GM23338 (cell line): ENCODE measurements at regions not wholly inside any gene's neighbourhood (a gene's known extent, or its start where the extent isn't known, plus 50 kb on each side); places are given as distances from the start of the nearest gene placed in this dataset.

Experiments used
- ATAC-seq: fragments of 200-7000 bp; cut with Tn5 transposase; 3 replicates; pipeline ENCODE4 v1.9.1; 2020
- DNase-seq: peaks from one replicate; pipeline ENCODE4 v3.0.0-alpha.2; 2015; ENCODE audit warnings: low spot score
- H2AFZ ChIP-seq: fragments of 200-600 bp; sonication (generic); 2 replicates; pipeline ENCODE4 v1.8.0; 2016; ENCODE audit warnings: antibody characterized with exemption, mild to moderate bottlenecking, moderate library complexity
- H3F3A ChIP-seq: fragments of 200-600 bp; sonication (generic); replicated peaks from 2 replicates; pipeline ENCODE4 v1.8.0; 2017; ENCODE audit warnings: antibody characterized with exemption, mixed run types, low read depth
- H3K27ac ChIP-seq: fragments of 200-600 bp; sonication (generic); 2 replicates; pipeline ENCODE4 v1.6.1; 2016; ENCODE audit warnings: low read depth
- H3K27me3 ChIP-seq: fragments of 200-600 bp; sonication (generic); 2 replicates; pipeline ENCODE4 v1.8.0; 2016; ENCODE audit warnings: mild to moderate bottlenecking, mixed run types, moderate library complexity; ENCODE audit not compliant: insufficient read depth
- H3K36me3 ChIP-seq: fragments of 200-600 bp; sonication (generic); 2 replicates; pipeline ENCODE4 v1.8.0; 2016; ENCODE audit warnings: mild to moderate bottlenecking; ENCODE audit not compliant: insufficient read depth
- H3K4me1 ChIP-seq: fragments of 200-600 bp; sonication (generic); 2 replicates; pipeline ENCODE4 v1.8.0; 2016; ENCODE audit warnings: mild to moderate bottlenecking, moderate library complexity; ENCODE audit not compliant: insufficient read depth
- H3K4me2 ChIP-seq: fragments of 200-600 bp; sonication (generic); 2 replicates; pipeline ENCODE4 v1.7.1; 2017; ENCODE audit warnings: mixed run types
- H3K4me3 ChIP-seq: fragments of 200-600 bp; sonication (generic); 2 replicates; pipeline ENCODE4 v1.6.1; 2016; ENCODE audit warnings: mixed run types
- H3K79me2 ChIP-seq: fragments of 200-600 bp; sonication (generic); replicated peaks from 2 replicates; pipeline ENCODE4 v1.8.0; 2017; ENCODE audit warnings: mild to moderate bottlenecking; ENCODE audit not compliant: insufficient read depth
- H3K9me2 ChIP-seq: fragments of 200-600 bp; sonication (generic); 2 replicates; pipeline ENCODE4 v1.8.0; 2017; ENCODE audit not compliant: insufficient read depth
- H4K20me1 ChIP-seq: fragments of 200-600 bp; sonication (generic); replicated peaks from 2 replicates; pipeline ENCODE4 v1.8.0; 2017; ENCODE audit warnings: mild to moderate bottlenecking; ENCODE audit not compliant: insufficient read depth
- H3K27ac Mint-ChIP-seq: 2 replicates; pipeline ENCODE4 v1.8.0; 2020; ENCODE audit warnings: inconsistent platforms, mild to moderate bottlenecking, moderate library complexity, mixed read lengths
- H3K27me3 Mint-ChIP-seq: 3 replicates; pipeline ENCODE4 v1.8.0; 2022; ENCODE audit warnings: low read depth, mild to moderate bottlenecking, moderate library complexity, mixed read lengths, inconsistent platforms; ENCODE audit not compliant: insufficient read depth, poor library complexity
- H3K36me3 Mint-ChIP-seq: 3 replicates; pipeline ENCODE4 v1.8.0; 2021; ENCODE audit warnings: low read depth, mild to moderate bottlenecking, inconsistent platforms, moderate library complexity, mixed read lengths
- H3K4me1 Mint-ChIP-seq: 3 replicates; pipeline ENCODE4 v1.8.0; 2020; ENCODE audit warnings: mild to moderate bottlenecking, inconsistent platforms, mixed read lengths
- H3K4me3 Mint-ChIP-seq: 3 replicates; pipeline ENCODE4 v1.8.0; 2021; ENCODE audit warnings: moderate library complexity, mild to moderate bottlenecking, inconsistent platforms, mixed read lengths
- H3K9me3 Mint-ChIP-seq: 3 replicates; pipeline ENCODE4 v1.8.0; 2020; ENCODE audit warnings: moderate library complexity, mild to moderate bottlenecking, inconsistent platforms, mixed read lengths
- EZH2 ChIP-seq: fragments of 200-600 bp; sonication (generic); IDR thresholded peaks from one replicate; pipeline ENCODE4 v1.8.0; 2017; ENCODE audit warnings: antibody characterized with exemption, mild to moderate bottlenecking, low read depth; ENCODE audit not compliant: unreplicated experiment
- EZH2phosphoT487 ChIP-seq: fragments of 200-600 bp; sonication (generic); IDR thresholded peaks from one replicate; pipeline ENCODE4 v1.8.1; 2018; ENCODE audit warnings: antibody characterized with exemption; ENCODE audit not compliant: unreplicated experiment
- JUNB ChIP-seq: IDR thresholded peaks from one replicate; pipeline ENCODE4 v1.6.1; 2016; ENCODE audit warnings: antibody characterized with exemption; ENCODE audit not compliant: unreplicated experiment
- NANOG ChIP-seq: IDR thresholded peaks from 2 replicates; pipeline ENCODE4 v1.6.1; 2016; ENCODE audit warnings: antibody characterized with exemption, borderline replicate concordance
- POLR2AphosphoS5 ChIP-seq: IDR thresholded peaks from 2 replicates; pipeline ENCODE4 v1.6.1; 2016; ENCODE audit warnings: antibody characterized with exemption, low read depth
- STAT1 ChIP-seq: IDR thresholded peaks from one replicate; pipeline ENCODE4 v1.6.1; 2016; ENCODE audit warnings: antibody characterized with exemption; ENCODE audit not compliant: unreplicated experiment
- ZNF114 ChIP-seq: fragments of 250-450 bp; sonication (Bioruptor Pico); IDR thresholded peaks from 2 replicates; pipeline ENCODE4 v1.5.0; 2020; ENCODE audit warnings: mild to moderate bottlenecking, moderate library complexity
- ZNF331 ChIP-seq: fragments of 250-450 bp; sonication (Bioruptor Pico); IDR thresholded peaks from 2 replicates; pipeline ENCODE4 v1.5.0; 2020; ENCODE audit warnings: low read depth, mild to moderate bottlenecking, moderate library complexity
- TF ChIP-seq, protein P1 (sequence below), 2 experiments: fragments of 200-600 bp in 1 of 2; sonication (generic) in 1 of 2; conservative IDR thresholded peaks; 2 replicates each; pipeline versions ENCODE4 v1.5.1 to v1.6.1; 2016 to 2017; ENCODE audit warnings: antibody characterized with exemption in 2 of 2, low read depth in 2 of 2, mild to moderate bottlenecking in 2 of 2, moderate library complexity in 1 of 2
- TF ChIP-seq, protein P2 (sequence below): IDR thresholded peaks from 2 replicates; pipeline ENCODE4 v1.6.1; 2016; ENCODE audit warnings: antibody characterized with exemption
- TF ChIP-seq, protein P3 (sequence below): IDR thresholded peaks from one replicate; pipeline ENCODE4 v1.6.1; 2018; ENCODE audit warnings: antibody characterized with exemption; ENCODE audit not compliant: unreplicated experiment

DNA sequence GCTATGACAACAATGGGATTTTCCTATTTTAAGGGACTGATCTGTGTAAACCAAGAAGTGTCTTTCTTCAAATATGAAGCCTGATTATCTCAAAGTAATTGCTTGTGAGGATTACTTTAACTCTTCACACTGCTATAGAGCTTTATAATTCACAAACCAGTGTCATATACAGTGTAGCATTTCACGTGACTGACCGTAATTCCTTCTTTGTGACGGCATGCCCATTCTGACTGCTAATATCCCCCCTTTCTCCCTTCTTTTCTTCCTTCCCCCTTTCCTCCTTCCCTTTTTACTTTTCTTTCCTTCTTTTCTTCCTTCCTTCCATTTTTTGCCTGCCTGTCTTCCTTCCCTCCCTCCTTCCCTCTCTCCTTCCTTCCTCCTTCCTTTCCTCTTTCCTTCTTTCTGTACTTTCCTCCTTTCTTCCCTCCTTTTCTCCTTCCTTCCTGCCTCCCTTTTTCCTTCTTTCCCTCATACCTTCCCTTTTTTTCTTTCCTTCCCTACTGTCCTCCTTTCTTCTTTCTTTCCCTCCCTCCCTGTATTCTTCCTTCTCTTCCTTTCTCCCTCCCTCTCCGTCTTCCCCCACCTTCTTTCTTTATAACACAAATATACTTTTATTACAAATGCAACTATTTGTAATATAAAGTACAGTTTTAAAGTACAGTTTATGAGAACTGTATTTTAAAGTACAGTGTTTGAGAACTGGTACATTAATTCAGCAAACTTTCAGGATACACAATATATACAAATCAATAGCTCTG, 75.0 kb upstream of the EXOC2 start:
- H3K27ac Mint-ChIP-seq, result no peak overlapping the region
- no peaks in the 10 kb centered on the region; the same call in 2 of the 3 replicates for H3K4me1 Mint-ChIP-seq
- no peaks in the 10 kb centered on the region for H3K27me3 ChIP-seq
- no peaks in the 10 kb centered on the region for H3F3A ChIP-seq
- ATAC-seq (no peak), DNase-seq (no peak)
- no peak overlapping the region for H3K4me3 Mint-ChIP-seq
- H3K4me1 ChIP-seq, result no peaks in the 10 kb centered on the region
- no peaks in the 10 kb centered on the region for H3K9me2 ChIP-seq
- H3K27me3 Mint-ChIP-seq, result no peaks in the 10 kb centered on the region
- no peaks in the 10 kb centered on the region for H3K36me3 Mint-ChIP-seq
- H3K4me2 ChIP-seq, result no peak overlapping the region
- TF ChIP-seq POLR2AphosphoS5, result no peak
- no peak for TF ChIP-seq STAT1
- TF ChIP-seq EZH2phosphoT487, result no peak
- TF ChIP-seq, protein P1, sequence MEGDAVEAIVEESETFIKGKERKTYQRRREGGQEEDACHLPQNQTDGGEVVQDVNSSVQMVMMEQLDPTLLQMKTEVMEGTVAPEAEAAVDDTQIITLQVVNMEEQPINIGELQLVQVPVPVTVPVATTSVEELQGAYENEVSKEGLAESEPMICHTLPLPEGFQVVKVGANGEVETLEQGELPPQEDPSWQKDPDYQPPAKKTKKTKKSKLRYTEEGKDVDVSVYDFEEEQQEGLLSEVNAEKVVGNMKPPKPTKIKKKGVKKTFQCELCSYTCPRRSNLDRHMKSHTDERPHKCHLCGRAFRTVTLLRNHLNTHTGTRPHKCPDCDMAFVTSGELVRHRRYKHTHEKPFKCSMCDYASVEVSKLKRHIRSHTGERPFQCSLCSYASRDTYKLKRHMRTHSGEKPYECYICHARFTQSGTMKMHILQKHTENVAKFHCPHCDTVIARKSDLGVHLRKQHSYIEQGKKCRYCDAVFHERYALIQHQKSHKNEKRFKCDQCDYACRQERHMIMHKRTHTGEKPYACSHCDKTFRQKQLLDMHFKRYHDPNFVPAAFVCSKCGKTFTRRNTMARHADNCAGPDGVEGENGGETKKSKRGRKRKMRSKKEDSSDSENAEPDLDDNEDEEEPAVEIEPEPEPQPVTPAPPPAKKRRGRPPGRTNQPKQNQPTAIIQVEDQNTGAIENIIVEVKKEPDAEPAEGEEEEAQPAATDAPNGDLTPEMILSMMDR (conservative IDR thresholded peaks at IDR 0.05; ENCODE audit: low read depth in 2 of 2), result no peak
- TF ChIP-seq ZNF114 (CRISPR knock-in tag), result no peak
- TF ChIP-seq EZH2, result no peak
- H3K4me3 ChIP-seq, result no peak overlapping the region
- H3K79me2 ChIP-seq, result no peaks in the 10 kb centered on the region
- H3K36me3 ChIP-seq, result no peaks in the 10 kb centered on the region
- no peak overlapping the region for H2AFZ ChIP-seq
- H3K9me3 Mint-ChIP-seq, result no peaks in the 10 kb centered on the region
- H4K20me1 ChIP-seq, result no peaks in the 10 kb centered on the region
- no peak overlapping the region for H3K27ac ChIP-seq

DNA sequence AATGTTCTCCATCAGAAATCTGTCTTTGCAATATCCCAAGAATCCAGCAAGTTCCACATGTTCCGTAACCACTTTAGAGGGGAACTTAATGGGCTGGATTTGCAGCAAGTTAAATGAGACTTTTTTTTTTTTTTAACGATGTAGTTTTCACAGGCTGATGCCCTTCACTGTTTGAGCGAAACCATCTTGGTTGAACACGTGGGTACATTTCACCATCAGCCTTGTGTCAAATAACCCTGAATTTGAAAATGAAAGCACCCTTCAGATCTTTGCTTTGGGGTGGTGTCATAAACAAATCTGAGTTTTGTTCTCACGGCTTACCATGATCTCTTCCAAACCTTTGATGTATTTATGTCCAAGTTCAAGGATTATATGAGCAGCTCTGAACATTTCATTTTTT, 73.7 kb upstream of the EXOC2 start:
- Histone ChIP-seq H3K36me3 (no peaks in the 10 kb centered on the region), H3K79me2 (no peaks in the 10 kb centered on the region), H2AFZ (no peak overlapping the region), H4K20me1 (no peaks in the 10 kb centered on the region), H3K27me3 (no peaks in the 10 kb centered on the region), H3K4me1 (no peaks in the 10 kb centered on the region), H3K4me3 (no peak overlapping the region), H3K4me2 (no peak overlapping the region), H3K27ac (no peak overlapping the region), H3K9me2 (no peaks in the 10 kb centered on the region), H3F3A (no peaks in the 10 kb centered on the region)
- H3K36me3 Mint-ChIP-seq, result no peaks in the 10 kb centered on the region
- no peaks in the 10 kb centered on the region for H3K9me3 Mint-ChIP-seq
- H3K27me3 Mint-ChIP-seq, result no peaks in the 10 kb centered on the region
- H3K4me3 Mint-ChIP-seq, result no peak overlapping the region
- H3K4me1 Mint-ChIP-seq, result no peaks in the 10 kb centered on the region; the same call in 2 of the 3 replicates
- ATAC-seq (no peak), DNase-seq (no peak)
- H3K27ac Mint-ChIP-seq, result no peak overlapping the region
- TF ChIP-seq ZNF331 (no peak), JUNB (no peak), EZH2 (no peak), STAT1 (no peak), EZH2phosphoT487 (no peak), NANOG (no peak), ZNF114 (CRISPR knock-in tag) (no peak)
- TF ChIP-seq, protein P2, sequence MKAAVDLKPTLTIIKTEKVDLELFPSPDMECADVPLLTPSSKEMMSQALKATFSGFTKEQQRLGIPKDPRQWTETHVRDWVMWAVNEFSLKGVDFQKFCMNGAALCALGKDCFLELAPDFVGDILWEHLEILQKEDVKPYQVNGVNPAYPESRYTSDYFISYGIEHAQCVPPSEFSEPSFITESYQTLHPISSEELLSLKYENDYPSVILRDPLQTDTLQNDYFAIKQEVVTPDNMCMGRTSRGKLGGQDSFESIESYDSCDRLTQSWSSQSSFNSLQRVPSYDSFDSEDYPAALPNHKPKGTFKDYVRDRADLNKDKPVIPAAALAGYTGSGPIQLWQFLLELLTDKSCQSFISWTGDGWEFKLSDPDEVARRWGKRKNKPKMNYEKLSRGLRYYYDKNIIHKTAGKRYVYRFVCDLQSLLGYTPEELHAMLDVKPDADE, result no peak
- TF ChIP-seq, protein P1 (conservative IDR thresholded peaks at IDR 0.05; ENCODE audit: low read depth in 2 of 2), result no peak
- TF ChIP-seq, protein P3, sequence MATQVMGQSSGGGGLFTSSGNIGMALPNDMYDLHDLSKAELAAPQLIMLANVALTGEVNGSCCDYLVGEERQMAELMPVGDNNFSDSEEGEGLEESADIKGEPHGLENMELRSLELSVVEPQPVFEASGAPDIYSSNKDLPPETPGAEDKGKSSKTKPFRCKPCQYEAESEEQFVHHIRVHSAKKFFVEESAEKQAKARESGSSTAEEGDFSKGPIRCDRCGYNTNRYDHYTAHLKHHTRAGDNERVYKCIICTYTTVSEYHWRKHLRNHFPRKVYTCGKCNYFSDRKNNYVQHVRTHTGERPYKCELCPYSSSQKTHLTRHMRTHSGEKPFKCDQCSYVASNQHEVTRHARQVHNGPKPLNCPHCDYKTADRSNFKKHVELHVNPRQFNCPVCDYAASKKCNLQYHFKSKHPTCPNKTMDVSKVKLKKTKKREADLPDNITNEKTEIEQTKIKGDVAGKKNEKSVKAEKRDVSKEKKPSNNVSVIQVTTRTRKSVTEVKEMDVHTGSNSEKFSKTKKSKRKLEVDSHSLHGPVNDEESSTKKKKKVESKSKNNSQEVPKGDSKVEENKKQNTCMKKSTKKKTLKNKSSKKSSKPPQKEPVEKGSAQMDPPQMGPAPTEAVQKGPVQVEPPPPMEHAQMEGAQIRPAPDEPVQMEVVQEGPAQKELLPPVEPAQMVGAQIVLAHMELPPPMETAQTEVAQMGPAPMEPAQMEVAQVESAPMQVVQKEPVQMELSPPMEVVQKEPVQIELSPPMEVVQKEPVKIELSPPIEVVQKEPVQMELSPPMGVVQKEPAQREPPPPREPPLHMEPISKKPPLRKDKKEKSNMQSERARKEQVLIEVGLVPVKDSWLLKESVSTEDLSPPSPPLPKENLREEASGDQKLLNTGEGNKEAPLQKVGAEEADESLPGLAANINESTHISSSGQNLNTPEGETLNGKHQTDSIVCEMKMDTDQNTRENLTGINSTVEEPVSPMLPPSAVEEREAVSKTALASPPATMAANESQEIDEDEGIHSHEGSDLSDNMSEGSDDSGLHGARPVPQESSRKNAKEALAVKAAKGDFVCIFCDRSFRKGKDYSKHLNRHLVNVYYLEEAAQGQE, result no peak
